Astrocyte (in vitro differentiated cells and primary cell): ENCODE measurements at regions not wholly inside any gene's neighbourhood (a gene's known extent, or its start where the extent isn't known, plus 50 kb on each side); places are given as distances from the start of the nearest gene placed in this dataset.
"Not testable (repeated sequence)": the region's sequence is repeated elsewhere in the genome, so short reads cannot be mapped to it uniquely, and the experiment has no call there.

ENCODE experiments used
- DNase-seq: peaks from one replicate; pipeline ENCODE4 v3.0.0-alpha.2; 2010; ENCODE audit warnings: low read depth
- FAIRE-seq: peaks from 2 replicates; lab custom pipeline; 2011; peaks lifted over from hg19 to GRCh38; lab: Jason Lieb, UNC
- H2AFZ ChIP-seq: 2 replicates; pipeline ENCODE4 v1.6.0; 2012; ENCODE audit warnings: low read depth, low read length, inconsistent platforms
- H3K27ac ChIP-seq: 2 replicates; pipeline ENCODE4 v1.5.1; 2011; ENCODE audit warnings: low read depth, low read length, inconsistent platforms
- H3K27me3 ChIP-seq: 2 replicates; pipeline ENCODE4 v1.6.0; 2011; ENCODE audit warnings: low read length, inconsistent platforms; ENCODE audit not compliant: insufficient read depth
- H3K36me3 ChIP-seq: 2 replicates; pipeline ENCODE4 v1.5.1; 2011; ENCODE audit warnings: low read length, inconsistent platforms; ENCODE audit not compliant: insufficient read depth
- H3K4me1 ChIP-seq: 2 replicates; pipeline ENCODE4 v1.5.1; 2011; ENCODE audit warnings: low read length, inconsistent platforms; ENCODE audit not compliant: insufficient read depth
- H3K4me2 ChIP-seq: 2 replicates; pipeline ENCODE4 v1.6.0; 2012; ENCODE audit warnings: low read length, inconsistent platforms
- H3K4me3 ChIP-seq: 2 replicates; pipeline ENCODE4 v1.5.1; 2011; ENCODE audit warnings: low read depth, mild to moderate bottlenecking, low read length, inconsistent platforms; ENCODE audit not compliant: insufficient read depth
- H3K79me2 ChIP-seq: 2 replicates; pipeline ENCODE4 v1.6.0; 2012; ENCODE audit warnings: mild to moderate bottlenecking, low read length, inconsistent platforms; ENCODE audit not compliant: insufficient read depth
- H3K9ac ChIP-seq: 2 replicates; pipeline ENCODE4 v1.6.0; 2012; ENCODE audit warnings: mild to moderate bottlenecking, low read length, inconsistent platforms
- H3K9me3 ChIP-seq: 2 replicates; pipeline ENCODE4 v1.5.1; 2012; ENCODE audit warnings: low read depth, mild to moderate bottlenecking, low read length, inconsistent platforms; ENCODE audit not compliant: insufficient read depth
- H4K20me1 ChIP-seq: 2 replicates; pipeline ENCODE4 v1.6.0; 2012; ENCODE audit warnings: low read length, inconsistent platforms; ENCODE audit not compliant: insufficient read depth
- H3K27ac Mint-ChIP-seq: one replicate; pipeline ENCODE4 v1.8.0; 2021; ENCODE audit warnings: mild to moderate bottlenecking, mixed read lengths; ENCODE audit not compliant: unreplicated experiment
- H3K27me3 Mint-ChIP-seq: one replicate; pipeline ENCODE4 v1.8.0; 2021; ENCODE audit warnings: low read depth, mixed read lengths; ENCODE audit not compliant: unreplicated experiment
- H3K36me3 Mint-ChIP-seq: one replicate; pipeline ENCODE4 v1.8.0; 2021; ENCODE audit warnings: low read depth, mixed read lengths; ENCODE audit not compliant: unreplicated experiment
- H3K4me1 Mint-ChIP-seq: one replicate; pipeline ENCODE4 v1.8.0; 2021; ENCODE audit warnings: low read depth, mixed read lengths; ENCODE audit not compliant: unreplicated experiment
- H3K4me3 Mint-ChIP-seq: one replicate; pipeline ENCODE4 v1.8.0; 2021; ENCODE audit warnings: mild to moderate bottlenecking, moderate library complexity, mixed read lengths; ENCODE audit not compliant: unreplicated experiment
- H3K9me3 Mint-ChIP-seq: one replicate; pipeline ENCODE4 v1.8.0; 2021; ENCODE audit warnings: mild to moderate bottlenecking, mixed read lengths; ENCODE audit not compliant: unreplicated experiment
- EZH2 ChIP-seq: IDR thresholded peaks from 2 replicates; pipeline ENCODE4 v1.6.1; 2012; ENCODE audit warnings: mild to moderate bottlenecking, low read length, inconsistent platforms; ENCODE audit not compliant: insufficient read depth
- TF ChIP-seq, protein P1 (sequence below): IDR thresholded peaks from 2 replicates; pipeline ENCODE4 v1.5.1; 2011; ENCODE audit warnings: low read depth, mild to moderate bottlenecking, inconsistent platforms, low read length, moderate library complexity; ENCODE audit not compliant: insufficient read depth

DNA sequence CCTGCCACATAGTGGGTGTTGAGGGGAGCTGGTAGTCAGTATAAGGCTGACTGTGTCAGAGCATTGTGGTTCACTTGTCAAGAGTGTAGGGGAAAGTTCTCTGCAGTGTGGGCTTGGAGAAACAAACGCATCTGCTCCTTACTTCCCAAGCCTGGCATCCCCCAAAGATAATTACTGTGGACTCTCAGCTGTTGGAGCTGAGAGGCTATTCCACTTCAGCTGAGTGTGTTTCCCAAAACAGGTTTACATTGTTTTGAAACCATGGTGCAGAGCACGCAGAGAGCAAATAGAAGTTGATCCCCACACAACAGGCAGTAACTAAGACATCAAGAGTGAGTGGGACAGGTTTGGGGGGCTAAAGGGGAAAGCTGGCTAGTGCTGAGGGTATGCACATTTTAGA lies 181.0 kb upstream of the EOLA2 start:
- peaks cover 9% of the 10 kb centered on the region for H3K27me3 Mint-ChIP-seq
- Histone ChIP-seq H3K27me3 (no peaks in the 10 kb centered on the region), H4K20me1 (no peaks in the 10 kb centered on the region), H3K27ac (no peak overlapping the region), H3K79me2 (no peaks in the 10 kb centered on the region), H3K36me3 (no peaks in the 10 kb centered on the region), H2AFZ (no peak overlapping the region), H3K4me3 (no peak overlapping the region), H3K9me3 (no peaks in the 10 kb centered on the region), H3K4me1 (no peaks in the 10 kb centered on the region), H3K4me2 (no peak overlapping the region), H3K9ac (no peak overlapping the region)
- peaks cover 5% of the 10 kb centered on the region for H3K9me3 Mint-ChIP-seq
- no peaks in the 10 kb centered on the region for H3K4me1 Mint-ChIP-seq
- TF ChIP-seq, protein P1, sequence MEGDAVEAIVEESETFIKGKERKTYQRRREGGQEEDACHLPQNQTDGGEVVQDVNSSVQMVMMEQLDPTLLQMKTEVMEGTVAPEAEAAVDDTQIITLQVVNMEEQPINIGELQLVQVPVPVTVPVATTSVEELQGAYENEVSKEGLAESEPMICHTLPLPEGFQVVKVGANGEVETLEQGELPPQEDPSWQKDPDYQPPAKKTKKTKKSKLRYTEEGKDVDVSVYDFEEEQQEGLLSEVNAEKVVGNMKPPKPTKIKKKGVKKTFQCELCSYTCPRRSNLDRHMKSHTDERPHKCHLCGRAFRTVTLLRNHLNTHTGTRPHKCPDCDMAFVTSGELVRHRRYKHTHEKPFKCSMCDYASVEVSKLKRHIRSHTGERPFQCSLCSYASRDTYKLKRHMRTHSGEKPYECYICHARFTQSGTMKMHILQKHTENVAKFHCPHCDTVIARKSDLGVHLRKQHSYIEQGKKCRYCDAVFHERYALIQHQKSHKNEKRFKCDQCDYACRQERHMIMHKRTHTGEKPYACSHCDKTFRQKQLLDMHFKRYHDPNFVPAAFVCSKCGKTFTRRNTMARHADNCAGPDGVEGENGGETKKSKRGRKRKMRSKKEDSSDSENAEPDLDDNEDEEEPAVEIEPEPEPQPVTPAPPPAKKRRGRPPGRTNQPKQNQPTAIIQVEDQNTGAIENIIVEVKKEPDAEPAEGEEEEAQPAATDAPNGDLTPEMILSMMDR, result no peak
- TF ChIP-seq EZH2, result no peak
- DNase-seq (no peak), FAIRE-seq (no peak)
- no peak overlapping the region for H3K4me3 Mint-ChIP-seq
- H3K36me3 Mint-ChIP-seq, result no peaks in the 10 kb centered on the region
- H3K27ac Mint-ChIP-seq, result no peak overlapping the region

DNA sequence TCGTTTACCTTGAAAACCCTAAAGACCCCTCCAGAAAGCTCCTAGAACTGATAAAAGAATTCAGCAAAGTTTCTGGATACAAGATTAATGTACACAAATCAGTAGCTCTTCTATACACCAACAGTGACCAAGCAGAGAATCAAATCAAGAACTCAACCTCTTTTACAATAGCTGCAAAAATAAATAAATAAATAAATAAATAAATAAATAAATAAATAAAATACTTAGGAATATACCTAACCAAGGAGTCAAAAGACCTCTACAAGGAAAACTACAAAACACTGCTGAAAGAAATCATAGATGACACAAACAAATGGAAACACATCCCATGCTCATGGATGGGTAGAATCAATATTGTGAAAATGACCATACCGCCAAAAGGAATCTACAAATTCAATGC lies 186.8 kb upstream of the EOLA2 start:
- not testable (repeated sequence) for H3K27ac Mint-ChIP-seq, H3K4me3 Mint-ChIP-seq, H3K4me1 Mint-ChIP-seq, H3K4me1 ChIP-seq, H3K27me3 ChIP-seq, H3K9me3 Mint-ChIP-seq, H3K27me3 Mint-ChIP-seq, H2AFZ ChIP-seq, DNase-seq, H3K79me2 ChIP-seq, H3K9ac ChIP-seq, H3K9me3 ChIP-seq, H3K4me3 ChIP-seq, H3K36me3 Mint-ChIP-seq, H4K20me1 ChIP-seq, H3K27ac ChIP-seq, H3K4me2 ChIP-seq, FAIRE-seq, H3K36me3 ChIP-seq

DNA sequence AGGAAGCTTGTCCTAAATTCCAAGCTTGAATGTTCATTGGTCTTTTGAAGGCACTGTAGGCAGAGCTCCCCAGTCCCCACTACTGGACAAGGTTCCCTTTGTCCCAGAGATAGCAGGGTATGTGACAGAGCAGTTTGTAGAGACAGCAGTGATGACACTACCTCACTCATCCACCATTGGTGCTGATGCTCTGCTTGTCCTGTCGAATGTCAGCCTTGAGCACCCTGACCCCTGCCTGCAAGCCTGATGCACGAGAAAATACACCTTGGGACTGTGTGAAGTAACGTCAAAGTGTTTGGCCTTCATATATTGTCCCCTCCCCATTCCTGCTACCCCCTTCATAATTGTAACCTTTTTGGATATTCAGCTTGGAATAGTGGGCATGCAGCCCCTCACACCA lies 188.9 kb upstream of the EOLA2 start:
- Histone ChIP-seq H3K9ac (no peak overlapping the region), H3K27ac (no peak overlapping the region)

More for the DNA sequence above, 188.9 kb upstream of the EOLA2 start:
- no peaks in the 10 kb centered on the region for H3K27me3 ChIP-seq
- no peak overlapping the region for H3K4me2 ChIP-seq
- no peaks in the 10 kb centered on the region for H3K36me3 ChIP-seq
- H4K20me1 ChIP-seq, result no peaks in the 10 kb centered on the region
- no peaks in the 10 kb centered on the region for H3K9me3 Mint-ChIP-seq
- FAIRE-seq, result no peak
- no peaks in the 10 kb centered on the region for H3K4me1 ChIP-seq
- no peaks in the 10 kb centered on the region for H3K79me2 ChIP-seq
- H3K27ac Mint-ChIP-seq, result no peak overlapping the region
- H3K27me3 Mint-ChIP-seq, result no peaks in the 10 kb centered on the region
- H3K4me1 Mint-ChIP-seq, result no peaks in the 10 kb centered on the region
- no peak for TF ChIP-seq EZH2
- TF ChIP-seq, protein P1, result no peak
- no peak for DNase-seq
- H3K4me3 ChIP-seq, result no peak overlapping the region
- H3K9me3 ChIP-seq, result no peaks in the 10 kb centered on the region
- no peak overlapping the region for H3K4me3 Mint-ChIP-seq
- no peak overlapping the region for H2AFZ ChIP-seq
- no peaks in the 10 kb centered on the region for H3K36me3 Mint-ChIP-seq
